Trophoblast cell (in vitro differentiated cells and primary cell): ENCODE measurements at regions not wholly inside any gene's neighbourhood (a gene's known extent, or its start where the extent isn't known, plus 50 kb on each side); places are given as distances from the start of the nearest gene placed in this dataset.
A peak's percentile ranks its signal among the peaks of the same experiment; 100 is the strongest.

ENCODE experiments used
- DNase-seq, 2 donors: peaks; one replicate each; pipeline ENCODE4 v3.0.0-alpha.2; 2016
- H2AFZ ChIP-seq: 2 replicates; pipeline ENCODE4 v1.6.1; 2013; ENCODE audit warnings: low read length, moderate library complexity, mild to moderate bottlenecking; ENCODE audit not compliant: insufficient read depth, poor library complexity
- H2AK5ac ChIP-seq: 2 replicates; pipeline ENCODE4 v1.6.1; 2013; ENCODE audit warnings: mild to moderate bottlenecking, low read length
- H2BK120ac ChIP-seq: 2 replicates; pipeline ENCODE4 v1.6.1; 2013; ENCODE audit warnings: low read length, mild to moderate bottlenecking, moderate library complexity; ENCODE audit not compliant: insufficient read depth, poor library complexity
- H2BK12ac ChIP-seq: 2 replicates; pipeline ENCODE4 v1.6.1; 2013; ENCODE audit warnings: mild to moderate bottlenecking, low read length, moderate library complexity
- H2BK5ac ChIP-seq: 2 replicates; pipeline ENCODE4 v1.6.1; 2013; ENCODE audit warnings: low read length, low read depth, moderate library complexity, mild to moderate bottlenecking; ENCODE audit not compliant: poor library complexity
- H3K14ac ChIP-seq: 2 replicates; pipeline ENCODE4 v1.6.1; 2013; ENCODE audit warnings: mild to moderate bottlenecking, low read length
- H3K18ac ChIP-seq: 2 replicates; pipeline ENCODE4 v1.6.1; 2013; ENCODE audit warnings: mild to moderate bottlenecking, low read length
- H3K23ac ChIP-seq: 2 replicates; pipeline ENCODE4 v1.6.1; 2013; ENCODE audit warnings: low read length
- H3K27ac ChIP-seq: 2 replicates; pipeline ENCODE4 v1.5.1; 2013; ENCODE audit warnings: low read depth, mild to moderate bottlenecking, inconsistent platforms, low read length, moderate library complexity
- H3K27me3 ChIP-seq: 2 replicates; pipeline ENCODE4 v1.6.1; 2013; ENCODE audit warnings: inconsistent platforms, mild to moderate bottlenecking, low read length, moderate library complexity; ENCODE audit not compliant: insufficient read depth
- H3K36me3 ChIP-seq, 2 experiments: 1 replicate in 1 of 2; 2 replicates in 1 of 2; pipeline ENCODE4 v1.6.1; 2013; ENCODE audit warnings: low read length in 2 of 2, mild to moderate bottlenecking in 2 of 2, moderate library complexity in 1 of 2; ENCODE audit not compliant: insufficient read depth in 2 of 2, control insufficient read depth in 1 of 2
- H3K4ac ChIP-seq: 2 replicates; pipeline ENCODE4 v1.6.1; 2013; ENCODE audit warnings: low read depth, mild to moderate bottlenecking, low read length, moderate library complexity
- H3K4me1 ChIP-seq, 2 experiments: 1 replicate in 1 of 2; 2 replicates in 1 of 2; pipeline ENCODE4 v1.6.1; 2013; ENCODE audit warnings: low read length in 2 of 2, mild to moderate bottlenecking in 2 of 2, moderate library complexity in 1 of 2; ENCODE audit not compliant: insufficient read depth in 2 of 2, control insufficient read depth in 1 of 2
- H3K4me2 ChIP-seq: 2 replicates; pipeline ENCODE4 v1.6.1; 2013; ENCODE audit warnings: inconsistent platforms, mild to moderate bottlenecking, low read length, moderate library complexity
- H3K4me3 ChIP-seq: 2 replicates; pipeline ENCODE4 v1.5.1; 2013; ENCODE audit warnings: mild to moderate bottlenecking, low read depth, low read length, inconsistent platforms
- H3K79me1 ChIP-seq: one replicate; pipeline ENCODE4 v1.6.1; 2013; ENCODE audit warnings: low read length
- H3K79me2 ChIP-seq: 2 replicates; pipeline ENCODE4 v1.6.1; 2013; ENCODE audit warnings: low read length, mild to moderate bottlenecking; ENCODE audit not compliant: control insufficient read depth, insufficient read depth, poor library complexity
- H3K9ac ChIP-seq: 2 replicates; pipeline ENCODE4 v1.6.1; 2013; ENCODE audit warnings: mild to moderate bottlenecking, low read length
- H3K9me3 ChIP-seq: 2 replicates; pipeline ENCODE4 v1.6.1; 2013; ENCODE audit warnings: low read depth, mild to moderate bottlenecking, control low read depth, inconsistent platforms, low read length; ENCODE audit not compliant: insufficient read depth
- H4K12ac ChIP-seq: 2 replicates; pipeline ENCODE4 v1.6.1; 2013; ENCODE audit warnings: low read depth, mild to moderate bottlenecking, low read length, moderate library complexity
- H4K8ac ChIP-seq: 2 replicates; pipeline ENCODE4 v1.6.1; 2013; ENCODE audit warnings: low read depth, mild to moderate bottlenecking, low read length, moderate library complexity
- H4K91ac ChIP-seq: one replicate; pipeline ENCODE4 v1.6.1; 2013; ENCODE audit warnings: low read depth, mild to moderate bottlenecking, low read length, moderate library complexity
- WGBS: extraction: QIAGEN DNeasy Blood & Tissue Kit; methylation state at CpG from one replicate; pipeline ENCODE4 v1.1.7; 2013; ENCODE audit warnings: missing lambda C conversion rate; ENCODE audit not compliant: insufficient read length, insufficient coverage; ENCODE audit errors: extremely low coverage; 5-methylcytosine and 5-hydroxymethylcytosine counted together

- Histone ChIP-seq H3K79me2 (no peaks in the 10 kb centered on the region), H3K9ac (no peak overlapping the region), H3K4me2 (no peak overlapping the region)
These were observed 394.7 kb downstream of the CD83 start for GRCh38 chr6:14512246-14512645.

GRCh38 chr6:14513496-14514393 lies 396.2 kb downstream of the CD83 start:
- Histone ChIP-seq H3K27me3 (no peaks in the 10 kb centered on the region), H3K9ac (no peak overlapping the region), H3K79me2 (no peaks in the 10 kb centered on the region), H2BK12ac (no peak overlapping the region), H3K4me3 (no peak overlapping the region), H3K18ac (no peak overlapping the region), H3K23ac (no peak overlapping the region), H2AFZ (no peak overlapping the region), H3K27ac (no peak overlapping the region), H3K79me1 (no peaks in the 10 kb centered on the region), H3K36me3 (no peaks in the 10 kb centered on the region), H4K91ac (no peak overlapping the region), H4K12ac (no peak overlapping the region), H3K9me3 (no peaks in the 10 kb centered on the region), H3K4me2 (no peak overlapping the region), H2AK5ac (no peak overlapping the region), H3K4me1 (no peaks in the 10 kb centered on the region), H4K8ac (no peak overlapping the region), H3K14ac (no peak overlapping the region), H2BK120ac (no peak overlapping the region), H2BK5ac (no peak overlapping the region), H3K4ac (no peak overlapping the region)
- WGBS, result no CpG with 5 or more reads among the region's 7 CpGs
- no peak for DNase-seq

More at GRCh38 chr6:14512246-14512645, 394.7 kb downstream of the CD83 start:
- Histone ChIP-seq H3K4me3 (no peak overlapping the region), H4K12ac (no peak overlapping the region), H3K4ac (no peak overlapping the region), H4K8ac (no peak overlapping the region), H2BK120ac (no peak overlapping the region), H4K91ac (no peak overlapping the region), H2BK5ac (no peak overlapping the region), H3K36me3 (no peaks in the 10 kb centered on the region), H3K27ac (no peak overlapping the region), H2AK5ac (no peak overlapping the region), H2BK12ac (no peak overlapping the region), H3K23ac (no peak overlapping the region), H2AFZ (no peak overlapping the region), H3K4me1 (no peaks in the 10 kb centered on the region), H3K27me3 (no peaks in the 10 kb centered on the region), H3K79me1 (no peaks in the 10 kb centered on the region), H3K18ac (no peak overlapping the region), H3K9me3 (no peaks in the 10 kb centered on the region), H3K14ac (no peak overlapping the region)
- DNase-seq, result peak; percentile 10 to 43
- no CpG with 5 or more reads among the region's 3 CpGs for WGBS

GRCh38 chr6:14516956-14517355 lies 399.4 kb downstream of the CD83 start:
- H2AFZ ChIP-seq, result no peak overlapping the region
- no peaks in the 10 kb centered on the region for H3K79me2 ChIP-seq
- no CpG with 5 or more reads among the region's 11 CpGs for whole genome bisulfite sequencing
- no peak overlapping the region for H3K4ac ChIP-seq
- no peaks in the 10 kb centered on the region for H3K9me3 ChIP-seq
- DNase-seq, result peak; percentile 39 to 74
- no peaks in the 10 kb centered on the region for H3K36me3 ChIP-seq
- no peak overlapping the region for H3K18ac ChIP-seq
- H4K12ac ChIP-seq, result no peak overlapping the region
- H3K9ac ChIP-seq, result no peak overlapping the region
- no peak overlapping the region for H3K27ac ChIP-seq
- no peak overlapping the region for H4K91ac ChIP-seq
- no peak overlapping the region for H4K8ac ChIP-seq
- no peaks in the 10 kb centered on the region for H3K4me1 ChIP-seq
- no peaks in the 10 kb centered on the region for H3K79me1 ChIP-seq
- H3K4me2 ChIP-seq, result no peak overlapping the region
- no peak overlapping the region for H2AK5ac ChIP-seq
- no peak overlapping the region for H2BK5ac ChIP-seq
- no peak overlapping the region for H3K4me3 ChIP-seq
- H2BK12ac ChIP-seq, result no peak overlapping the region
- no peaks in the 10 kb centered on the region for H3K27me3 ChIP-seq
- H3K23ac ChIP-seq, result no peak overlapping the region
- H2BK120ac ChIP-seq, result no peak overlapping the region
- no peak overlapping the region for H3K14ac ChIP-seq

- H3K14ac ChIP-seq, result no peak overlapping the region
- H3K36me3 ChIP-seq, result no peaks in the 10 kb centered on the region
- H3K27ac ChIP-seq, result no peak overlapping the region
- DNase-seq, result peak in 1 of 2 donors; percentile 16
- H3K23ac ChIP-seq, result no peak overlapping the region
- H3K79me1 ChIP-seq, result no peaks in the 10 kb centered on the region
- no peak overlapping the region for H3K18ac ChIP-seq
- no peaks in the 10 kb centered on the region for H3K4me1 ChIP-seq
- no peak overlapping the region for H2BK12ac ChIP-seq
- WGBS, result no CpG with 5 or more reads among the region's 7 CpGs
- no peak overlapping the region for H4K12ac ChIP-seq
- H3K4ac ChIP-seq, result no peak overlapping the region
- no peaks in the 10 kb centered on the region for H3K27me3 ChIP-seq
- H2AK5ac ChIP-seq, result no peak overlapping the region
- H4K8ac ChIP-seq, result no peak overlapping the region
- no peaks in the 10 kb centered on the region for H3K79me2 ChIP-seq
- no peak overlapping the region for H3K9ac ChIP-seq
- no peaks in the 10 kb centered on the region for H3K9me3 ChIP-seq
- H3K4me2 ChIP-seq, result no peak overlapping the region
- H2AFZ ChIP-seq, result no peak overlapping the region
- no peak overlapping the region for H2BK5ac ChIP-seq
- no peak overlapping the region for H4K91ac ChIP-seq
- H3K4me3 ChIP-seq, result no peak overlapping the region
- H2BK120ac ChIP-seq, result no peak overlapping the region
These were observed 400.0 kb downstream of the CD83 start for GRCh38 chr6:14517516-14518105.
